ENCODE measurements at regions not wholly inside any gene's neighbourhood (a gene's known extent, or its start where the extent isn't known, plus 50 kb on each side); places are given as distances from the start of the nearest gene placed in this dataset.

DNA sequence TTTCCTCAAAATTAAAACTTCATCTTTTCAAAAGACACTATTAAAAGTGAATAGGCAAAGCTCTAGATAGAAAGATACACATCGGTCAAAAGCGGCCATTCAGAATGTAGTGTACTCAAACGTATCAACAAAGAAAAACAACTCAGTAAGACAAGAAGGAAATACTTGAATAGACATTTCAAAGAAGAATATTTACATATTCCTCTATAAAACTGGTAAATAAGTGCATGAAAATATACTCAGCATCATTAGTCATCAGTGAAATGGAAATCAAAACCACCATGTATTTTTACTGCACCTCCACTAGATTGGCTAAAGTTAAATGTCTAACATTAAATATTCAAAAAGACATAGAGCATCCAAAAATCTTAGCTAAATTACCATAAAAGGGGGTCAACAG lies 551.1 kb upstream of the SORCS1 start:
- no peaks in the 10 kb centered on the region for H3K36me3 ChIP-seq (ENCODE audit: insufficient read depth, low read length)
- no peak overlapping the region for H2AFZ ChIP-seq (ENCODE audit: low read length)
- H3K9me2 ChIP-seq (ENCODE audit: low read depth, low read length): no peaks in the 10 kb centered on the region
- H3K79me2 ChIP-seq (ENCODE audit: insufficient read depth, low read length): no peaks in the 10 kb centered on the region
- no peaks in the 10 kb centered on the region for H3F3A ChIP-seq (ENCODE audit: insufficient read depth, low read length)
- no peak overlapping the region for H3K9ac ChIP-seq (ENCODE audit: low read length)
- H3K4me1 ChIP-seq (ENCODE audit: insufficient read depth, low read length, severe bottlenecking): no peaks in the 10 kb centered on the region
- no peak overlapping the region for H3K4me2 ChIP-seq (ENCODE audit: low read length)
- H3K4me3 ChIP-seq (ENCODE audit: low read depth, low read length, poor library complexity, severe bottlenecking): no peak overlapping the region
- H4K20me1 ChIP-seq (ENCODE audit: insufficient read depth, low read length): no peaks in the 10 kb centered on the region
- H3K27me3 ChIP-seq (ENCODE audit: insufficient read depth, low read length): no peaks in the 10 kb centered on the region
- no peaks in the 10 kb centered on the region for H3K9me3 ChIP-seq (ENCODE audit: low read length)
- no peak overlapping the region for H3K27ac ChIP-seq (ENCODE audit: low read depth, low read length, poor library complexity, severe bottlenecking)
- TF ChIP-seq, protein P1, sequence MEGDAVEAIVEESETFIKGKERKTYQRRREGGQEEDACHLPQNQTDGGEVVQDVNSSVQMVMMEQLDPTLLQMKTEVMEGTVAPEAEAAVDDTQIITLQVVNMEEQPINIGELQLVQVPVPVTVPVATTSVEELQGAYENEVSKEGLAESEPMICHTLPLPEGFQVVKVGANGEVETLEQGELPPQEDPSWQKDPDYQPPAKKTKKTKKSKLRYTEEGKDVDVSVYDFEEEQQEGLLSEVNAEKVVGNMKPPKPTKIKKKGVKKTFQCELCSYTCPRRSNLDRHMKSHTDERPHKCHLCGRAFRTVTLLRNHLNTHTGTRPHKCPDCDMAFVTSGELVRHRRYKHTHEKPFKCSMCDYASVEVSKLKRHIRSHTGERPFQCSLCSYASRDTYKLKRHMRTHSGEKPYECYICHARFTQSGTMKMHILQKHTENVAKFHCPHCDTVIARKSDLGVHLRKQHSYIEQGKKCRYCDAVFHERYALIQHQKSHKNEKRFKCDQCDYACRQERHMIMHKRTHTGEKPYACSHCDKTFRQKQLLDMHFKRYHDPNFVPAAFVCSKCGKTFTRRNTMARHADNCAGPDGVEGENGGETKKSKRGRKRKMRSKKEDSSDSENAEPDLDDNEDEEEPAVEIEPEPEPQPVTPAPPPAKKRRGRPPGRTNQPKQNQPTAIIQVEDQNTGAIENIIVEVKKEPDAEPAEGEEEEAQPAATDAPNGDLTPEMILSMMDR (IDR thresholded peaks at IDR 0.05; ENCODE audit: low read length): no peak

GRCh38 chr10:107708981-107709380 lies 544.5 kb upstream of the SORCS1 start:
- TF ChIP-seq, protein P1 (IDR thresholded peaks at IDR 0.05; ENCODE audit: low read length): no peak
- no peak for TF ChIP-seq EZH2 (IDR thresholded peaks at IDR 0.05; ENCODE audit: borderline replicate concordance, low read length)
- H3K27me3 ChIP-seq (ENCODE audit: insufficient read depth, low read length): no peaks in the 10 kb centered on the region
- H3K9ac ChIP-seq (ENCODE audit: low read length): no peak overlapping the region
- H3K4me1 ChIP-seq (ENCODE audit: insufficient read depth, low read length, severe bottlenecking): no peaks in the 10 kb centered on the region
- H3K4me3 ChIP-seq (ENCODE audit: low read depth, low read length, poor library complexity, severe bottlenecking): no peak overlapping the region
- no peak overlapping the region for H2AFZ ChIP-seq (ENCODE audit: low read length)
- no peaks in the 10 kb centered on the region for H3K36me3 ChIP-seq (ENCODE audit: insufficient read depth, low read length)
- H3K9me2 ChIP-seq (ENCODE audit: low read depth, low read length): no peaks in the 10 kb centered on the region
- H3K27ac ChIP-seq (ENCODE audit: low read depth, low read length, poor library complexity, severe bottlenecking): no peak overlapping the region
- H3K9me3 ChIP-seq (ENCODE audit: low read length): no peaks in the 10 kb centered on the region
- H3K79me2 ChIP-seq (ENCODE audit: insufficient read depth, low read length): no peaks in the 10 kb centered on the region
- H3F3A ChIP-seq (ENCODE audit: insufficient read depth, low read length): no peaks in the 10 kb centered on the region
- H3K4me2 ChIP-seq (ENCODE audit: low read length): no peak overlapping the region
- H4K20me1 ChIP-seq (ENCODE audit: insufficient read depth, low read length): no peaks in the 10 kb centered on the region

DNA sequence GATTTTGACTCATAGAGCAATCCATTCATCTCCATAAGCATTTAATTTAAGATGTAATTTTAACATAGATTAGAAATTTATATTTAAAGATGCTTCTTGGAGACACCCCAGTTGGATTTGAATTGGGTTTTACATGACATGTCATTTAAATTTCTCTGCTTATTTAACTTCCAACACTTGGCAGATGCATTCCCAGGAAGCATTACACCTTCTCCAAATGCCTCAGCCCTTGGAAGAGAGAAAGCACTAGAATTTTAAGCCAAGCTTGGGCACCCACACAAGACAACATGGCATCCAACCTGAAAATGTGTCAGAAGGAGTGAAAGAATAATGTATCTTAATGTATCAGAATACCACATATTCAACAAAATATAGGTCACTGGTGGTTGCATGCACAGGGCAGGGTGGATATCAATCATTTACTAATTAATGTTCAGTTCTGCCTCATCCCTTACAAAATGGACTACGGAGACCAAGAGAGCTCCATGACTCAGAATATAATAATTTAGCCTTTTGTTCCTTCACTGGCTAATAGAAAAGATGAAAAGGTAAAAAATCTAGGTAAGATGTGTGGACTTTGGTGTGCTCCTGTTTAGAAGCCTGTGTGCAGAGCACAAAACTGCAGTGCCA lies 541.7 kb upstream of the SORCS1 start:
- H3K9me2 ChIP-seq (ENCODE audit: low read depth, low read length): no peaks in the 10 kb centered on the region
- no peaks in the 10 kb centered on the region for H3K79me2 ChIP-seq (ENCODE audit: insufficient read depth, low read length)
- no peak overlapping the region for H3K4me3 ChIP-seq (ENCODE audit: low read depth, low read length, poor library complexity, severe bottlenecking)
- H3K9ac ChIP-seq (ENCODE audit: low read length): no peak overlapping the region
- H2AFZ ChIP-seq (ENCODE audit: low read length): no peak overlapping the region
- no peaks in the 10 kb centered on the region for H3K4me1 ChIP-seq (ENCODE audit: insufficient read depth, low read length, severe bottlenecking)
- no peaks in the 10 kb centered on the region for H3K9me3 ChIP-seq (ENCODE audit: low read length)
- H3K27me3 ChIP-seq (ENCODE audit: insufficient read depth, low read length): no peaks in the 10 kb centered on the region
- H3K36me3 ChIP-seq (ENCODE audit: insufficient read depth, low read length): no peaks in the 10 kb centered on the region
- H3K4me2 ChIP-seq (ENCODE audit: low read length): no peak overlapping the region
- H4K20me1 ChIP-seq (ENCODE audit: insufficient read depth, low read length): no peaks in the 10 kb centered on the region
- H3K27ac ChIP-seq (ENCODE audit: low read depth, low read length, poor library complexity, severe bottlenecking): no peak overlapping the region
- no peak for TF ChIP-seq EZH2 (IDR thresholded peaks at IDR 0.05; ENCODE audit: borderline replicate concordance, low read length)
- TF ChIP-seq, protein P1 (IDR thresholded peaks at IDR 0.05; ENCODE audit: low read length): no peak
- no peaks in the 10 kb centered on the region for H3F3A ChIP-seq (ENCODE audit: insufficient read depth, low read length)

Measured in OCI-LY1 (cell line).